HG02798 (cell line): ENCODE measurements at regions not wholly inside any gene's neighbourhood (a gene's known extent, or its start where the extent isn't known, plus 50 kb on each side); places are given as distances from the start of the nearest gene placed in this dataset.
"Not testable (repeated sequence)": the region's sequence is repeated elsewhere in the genome, so short reads cannot be mapped to it uniquely, and the experiment has no call there.

Source experiments
- ATAC-seq: cut with Tn5 transposase; IDR thresholded peaks from one replicate; pipeline ENCODE4 v1.9.1; 2021; ENCODE audit warnings: mild to moderate bottlenecking; ENCODE audit not compliant: unreplicated experiment, poor library complexity

DNA sequence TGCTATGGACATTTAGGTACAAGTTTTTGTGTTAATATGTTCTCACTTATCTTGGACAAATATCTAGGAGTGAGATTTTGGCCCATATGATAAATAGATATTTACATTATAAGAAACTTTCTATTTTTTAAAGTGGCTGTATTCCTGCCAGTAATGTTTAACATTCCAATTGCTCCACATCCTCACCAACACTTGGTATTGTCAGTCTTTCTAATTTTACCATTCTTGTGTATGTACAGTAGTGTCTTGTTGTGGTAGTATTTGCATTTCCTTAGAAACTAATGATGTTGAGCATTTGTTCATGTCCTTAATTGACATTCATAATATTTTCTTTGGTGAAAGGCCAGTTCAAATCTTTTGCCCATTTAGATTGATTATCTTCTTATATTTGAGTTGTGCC lies 171.4 kb upstream of the TSHZ3 start:
- ATAC-seq = no peak

DNA sequence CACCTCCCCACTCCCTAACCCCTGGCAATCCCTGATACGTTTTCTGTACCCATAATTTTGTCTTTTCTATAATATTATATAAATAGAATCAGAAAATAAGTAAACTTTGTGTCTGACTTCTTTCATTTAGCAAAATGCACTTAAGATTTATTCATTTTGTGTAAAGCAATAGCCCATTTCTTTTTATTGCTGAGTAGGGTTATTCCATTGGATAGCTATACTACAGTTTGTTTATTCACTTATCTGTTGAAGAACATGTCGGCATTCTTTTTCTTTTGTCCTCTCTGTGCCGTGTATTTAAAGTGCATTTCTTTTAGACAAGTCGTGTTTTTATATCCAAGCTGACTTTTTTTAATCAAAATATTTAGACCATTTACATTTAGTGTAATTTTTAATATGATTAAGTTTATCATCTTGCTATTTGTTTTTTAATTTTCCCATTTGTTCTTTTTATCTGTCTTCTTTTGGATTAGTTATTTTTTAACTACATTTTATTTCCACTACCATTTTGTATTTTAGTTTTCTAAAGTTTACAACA lies 176.4 kb upstream of the TSHZ3 start:
- ATAC-seq = no peak

GRCh38 chr19:31527443-31527842 lies 178.2 kb upstream of the TSHZ3 start:
- no peak for ATAC-seq

- no peak for ATAC-seq
Measured at GRCh38 chr19:31528261-31528660, 179.0 kb upstream of the TSHZ3 start.

GRCh38 chr19:31529121-31529520 lies 179.9 kb upstream of the TSHZ3 start:
- no peak for ATAC-seq

GRCh38 chr19:31530781-31531180 lies 181.5 kb upstream of the TSHZ3 start:
- ATAC-seq = no peak

DNA sequence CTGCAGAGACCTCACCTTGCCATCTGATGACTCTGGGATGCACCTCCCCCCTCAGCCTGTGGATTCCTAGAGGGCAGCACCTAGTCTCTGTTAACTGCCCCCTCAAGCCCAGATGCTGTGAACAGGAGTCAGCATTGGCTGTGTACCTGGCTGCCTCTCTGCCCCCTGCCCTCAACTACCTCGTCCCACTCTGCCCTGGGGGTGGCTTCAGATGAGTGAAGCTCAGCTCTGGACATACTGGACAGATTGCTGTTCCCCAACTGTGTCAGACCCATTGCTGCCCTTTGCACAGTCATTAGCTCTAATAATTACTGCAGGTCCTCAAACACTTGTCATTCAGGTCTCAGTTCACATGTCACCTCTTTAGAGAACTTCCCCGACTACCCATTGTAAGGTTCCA lies 182.1 kb upstream of the TSHZ3 start:
- no peak for ATAC-seq

GRCh38 chr19:31532034-31532433 lies 182.8 kb upstream of the TSHZ3 start:
- ATAC-seq = no peak

DNA sequence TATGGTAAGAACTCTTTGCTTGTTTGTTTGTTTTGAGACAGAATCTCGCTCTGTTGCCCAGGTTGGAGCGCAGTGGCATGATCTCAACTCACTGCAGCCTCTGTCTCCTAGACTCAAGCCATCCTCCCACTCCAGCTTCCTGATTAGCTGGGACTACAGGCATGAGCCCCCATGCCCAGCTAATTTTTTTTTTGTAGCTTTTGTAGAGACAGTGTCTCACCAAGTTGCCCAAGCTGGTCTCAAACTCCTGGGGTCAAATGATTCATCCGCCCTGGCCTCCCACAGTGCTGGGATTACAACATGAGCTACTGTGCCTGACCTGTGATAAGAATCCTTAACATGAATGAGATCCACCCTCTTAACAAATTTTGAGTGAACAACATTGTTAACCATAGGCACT lies 183.9 kb upstream of the TSHZ3 start:
- ATAC-seq = no peak

GRCh38 chr19:31534231-31534630 lies 185.0 kb upstream of the TSHZ3 start:
- no peak for ATAC-seq

DNA sequence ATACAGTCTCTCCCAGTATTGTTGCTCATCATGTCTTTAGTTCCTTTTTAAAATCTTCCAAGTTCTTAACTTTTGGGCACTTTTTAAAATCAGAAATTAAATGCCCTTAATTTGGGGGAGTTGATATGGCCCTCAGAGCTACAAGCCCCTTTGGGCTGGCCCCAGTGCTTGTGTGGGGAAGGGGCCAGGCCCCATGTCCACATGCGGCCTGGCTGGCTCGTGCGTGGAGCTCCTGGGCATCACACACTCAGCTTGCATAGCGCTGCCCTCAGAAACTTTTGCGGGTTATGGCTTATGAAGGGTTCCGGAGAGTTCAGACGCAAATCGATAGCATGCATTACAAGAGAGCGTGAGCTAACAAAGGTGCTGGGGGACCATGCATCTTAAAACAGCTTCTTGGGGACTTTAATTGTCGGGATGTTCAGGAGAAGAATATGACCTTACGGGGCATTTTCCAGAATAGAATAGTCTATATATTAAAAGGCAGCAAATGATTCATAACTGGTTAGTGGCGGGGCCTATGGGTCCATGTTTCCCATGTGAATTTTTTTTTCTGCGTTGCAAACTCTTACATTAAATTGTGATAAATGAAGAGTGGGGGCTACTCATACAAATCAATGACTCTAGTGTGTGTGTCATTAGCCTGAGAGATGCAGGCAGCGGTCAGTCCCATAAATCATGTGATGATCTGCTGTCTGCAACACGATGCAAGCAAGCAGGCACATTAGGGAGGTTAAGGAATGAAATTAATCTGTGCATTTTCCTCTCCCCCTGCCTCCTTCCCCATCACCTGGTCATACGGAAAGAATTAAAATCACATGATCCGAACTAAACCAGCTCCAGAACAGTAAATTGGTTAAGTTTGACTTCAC lies 185.8 kb upstream of the TSHZ3 start:
- no peak for ATAC-seq

GRCh38 chr19:31535691-31536460 lies 186.6 kb upstream of the TSHZ3 start:
- no peak for ATAC-seq

- ATAC-seq = no peak
Measured at GRCh38 chr19:31537136-31537535, 187.9 kb upstream of the TSHZ3 start.

DNA sequence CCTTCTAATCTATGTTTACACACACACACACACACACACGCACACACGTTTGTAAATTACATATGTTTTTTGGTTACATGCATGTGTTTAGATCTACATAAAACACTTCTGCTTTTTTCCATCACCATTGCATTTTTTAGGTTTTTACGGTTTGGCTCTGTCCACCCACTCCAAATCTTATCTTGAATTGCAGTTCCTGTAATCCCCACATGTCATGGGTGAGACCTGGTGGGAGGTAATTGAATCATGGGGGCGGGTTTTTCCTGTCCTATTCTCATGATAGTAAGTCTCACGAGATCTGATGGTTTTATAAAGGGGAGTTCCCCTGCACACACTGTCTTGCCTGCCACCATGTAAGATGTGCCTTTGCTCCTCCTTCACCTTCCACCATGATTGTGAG lies 188.7 kb upstream of the TSHZ3 start:
- ATAC-seq = not testable (repeated sequence)

- ATAC-seq = no peak
Measured at GRCh38 chr19:31538879-31539278, 189.6 kb upstream of the TSHZ3 start.

GRCh38 chr19:31539386-31539785 lies 190.2 kb upstream of the TSHZ3 start:
- no peak for ATAC-seq

DNA sequence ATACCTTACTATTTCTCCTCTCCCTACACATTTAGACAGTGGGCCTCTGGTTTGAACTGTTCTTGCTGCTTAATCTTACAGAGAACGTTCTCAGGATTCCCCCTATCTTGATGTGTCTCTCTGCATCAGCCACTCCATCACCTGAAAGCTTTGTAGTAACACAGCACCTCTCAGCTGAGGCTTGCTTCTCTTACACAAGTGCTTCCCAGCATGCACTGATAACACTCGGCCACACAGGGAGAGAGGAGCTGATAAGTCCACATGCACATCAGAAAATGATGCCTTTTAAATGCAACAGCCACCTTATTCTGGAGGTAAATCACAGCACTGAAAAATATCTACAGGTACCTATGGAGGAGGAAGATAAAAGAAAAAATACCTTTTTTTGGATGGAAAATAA lies 192.2 kb upstream of the TSHZ3 start:
- no peak for ATAC-seq

DNA sequence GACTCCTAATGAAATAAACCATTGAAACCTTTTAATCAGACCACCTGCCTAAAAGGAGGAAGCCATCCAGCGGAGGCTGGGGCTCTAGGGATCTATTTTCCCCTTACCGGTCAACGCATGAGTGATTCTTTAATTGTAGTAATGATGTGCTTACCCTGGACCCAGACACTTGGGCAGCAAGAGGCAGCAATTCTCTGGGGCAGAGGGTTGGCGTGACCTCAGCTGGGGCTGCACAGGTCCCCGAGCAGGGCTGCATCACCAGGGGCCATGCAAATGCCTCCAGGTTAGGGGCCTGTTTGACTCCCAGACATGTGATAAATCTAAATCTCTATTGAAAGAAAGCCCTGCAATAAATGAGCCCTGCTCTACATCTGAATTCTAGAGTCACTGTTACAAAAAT lies 194.2 kb upstream of the TSHZ3 start:
- no peak for ATAC-seq

GRCh38 chr19:31545777-31546176 lies 196.5 kb upstream of the TSHZ3 start:
- ATAC-seq = no peak

DNA sequence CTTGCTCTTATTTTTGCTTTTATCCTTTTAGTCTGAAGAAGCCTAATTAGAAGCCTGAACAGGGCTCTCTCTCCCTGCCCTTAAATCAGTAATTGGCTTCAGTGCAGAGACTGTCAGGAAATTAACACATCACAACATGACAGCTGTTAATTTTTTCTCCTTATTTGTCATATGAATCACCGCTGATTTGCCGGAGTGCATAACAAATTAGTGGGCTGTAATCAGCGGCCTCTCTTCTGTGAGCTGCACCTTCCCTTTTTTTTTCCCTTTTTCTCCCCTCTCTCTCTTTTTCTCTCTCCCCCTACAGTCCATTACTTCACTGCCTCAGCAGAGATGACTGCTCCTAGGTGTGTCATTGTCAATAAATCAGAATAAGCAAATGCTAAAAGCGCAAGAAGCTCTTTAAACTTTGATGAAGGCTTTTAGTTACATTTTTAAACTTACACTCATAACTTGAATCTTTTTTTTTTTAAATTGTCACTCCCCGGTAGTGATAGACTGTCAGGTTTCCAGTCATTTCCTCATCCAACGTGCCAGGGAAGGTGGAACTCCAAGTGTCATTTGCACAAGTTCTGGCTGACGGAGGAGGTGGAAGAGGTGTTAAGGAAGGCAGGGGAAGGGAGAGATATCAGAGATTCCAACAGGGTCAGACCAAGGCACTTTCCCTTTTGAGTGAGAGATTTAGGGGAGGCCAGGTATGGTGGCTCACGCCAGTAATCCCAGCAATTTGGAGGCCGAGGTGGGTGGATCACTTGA lies 197.1 kb upstream of the TSHZ3 start:
- no peak for ATAC-seq

DNA sequence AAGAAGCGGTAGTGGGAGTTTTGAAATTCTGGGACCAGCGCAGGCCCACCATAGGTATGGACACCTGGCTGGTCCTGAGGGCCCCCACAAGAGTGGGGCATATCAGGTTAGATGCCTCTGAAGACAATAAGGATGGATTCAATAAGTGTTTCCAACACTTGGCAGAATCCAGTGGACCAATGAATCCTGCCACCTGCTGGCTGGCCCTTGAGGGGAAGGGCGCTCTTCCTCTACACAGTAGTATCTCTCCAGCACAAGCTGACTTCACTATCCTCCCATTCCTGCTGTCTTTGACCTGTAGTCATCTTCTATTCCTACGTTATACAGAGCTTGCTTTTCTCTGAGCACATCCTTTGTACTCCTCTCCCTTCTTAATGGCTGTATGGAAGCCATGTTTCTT lies 199.7 kb upstream of the TSHZ3 start:
- no peak for ATAC-seq
